Stimulated activated naive CD8-positive, alpha-beta T cell treated with anti-CD3 and anti-CD28 coated beads, Interleukin-15, Interleukin-2, amounts not matched to agents 100 ng/mL and 50 ng/mL, for 24 hours (primary cell): ENCODE measurements at regions not wholly inside any gene's neighbourhood (a gene's known extent, or its start where the extent isn't known, plus 50 kb on each side); places are given as distances from the start of the nearest gene placed in this dataset.
"Not testable (repeated sequence)": the region's sequence is repeated elsewhere in the genome, so short reads cannot be mapped to it uniquely, and the experiment has no call there.

Experiments
- H3K27ac Mint-ChIP-seq: one replicate; pipeline ENCODE4 v1.8.0; 2021; ENCODE audit warnings: mild to moderate bottlenecking, mixed read lengths
- H3K27me3 Mint-ChIP-seq: one replicate; pipeline ENCODE4 v1.8.0; 2021; ENCODE audit warnings: mixed read lengths
- H3K36me3 Mint-ChIP-seq: one replicate; pipeline ENCODE4 v1.8.0; 2021; ENCODE audit warnings: low read depth, mixed read lengths
- H3K4me1 Mint-ChIP-seq: one replicate; pipeline ENCODE4 v1.8.0; 2021; ENCODE audit warnings: low read depth, mixed read lengths
- H3K4me3 Mint-ChIP-seq: one replicate; pipeline ENCODE4 v1.8.0; 2021; ENCODE audit warnings: mild to moderate bottlenecking, mixed read lengths
- H3K9me3 Mint-ChIP-seq: one replicate; pipeline ENCODE4 v1.8.0; 2021; ENCODE audit warnings: mixed read lengths

DNA sequence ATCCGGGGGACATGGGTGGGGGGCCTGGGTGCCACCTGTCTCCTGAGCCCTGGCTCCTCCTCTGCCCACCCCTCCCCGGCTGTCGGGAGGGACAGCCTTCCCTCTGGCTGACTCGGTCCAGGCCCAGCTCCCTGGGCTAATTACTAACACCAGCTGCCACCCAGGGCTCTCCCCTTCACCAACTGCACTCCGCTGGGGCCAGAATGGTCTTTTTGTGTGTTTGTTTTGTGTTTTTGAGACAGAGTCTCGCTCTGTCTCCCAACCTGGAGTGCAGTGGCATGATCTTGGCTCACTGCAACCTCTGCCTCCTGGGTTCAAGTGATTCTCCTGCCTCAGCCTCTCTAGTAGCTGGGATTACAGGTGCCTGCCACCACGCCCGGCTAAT lies 126.9 kb upstream of the SMURF2 start:
- not testable (repeated sequence) for H3K9me3 Mint-ChIP-seq, H3K4me1 Mint-ChIP-seq, H3K27me3 Mint-ChIP-seq, H3K4me3 Mint-ChIP-seq, H3K36me3 Mint-ChIP-seq, H3K27ac Mint-ChIP-seq

DNA sequence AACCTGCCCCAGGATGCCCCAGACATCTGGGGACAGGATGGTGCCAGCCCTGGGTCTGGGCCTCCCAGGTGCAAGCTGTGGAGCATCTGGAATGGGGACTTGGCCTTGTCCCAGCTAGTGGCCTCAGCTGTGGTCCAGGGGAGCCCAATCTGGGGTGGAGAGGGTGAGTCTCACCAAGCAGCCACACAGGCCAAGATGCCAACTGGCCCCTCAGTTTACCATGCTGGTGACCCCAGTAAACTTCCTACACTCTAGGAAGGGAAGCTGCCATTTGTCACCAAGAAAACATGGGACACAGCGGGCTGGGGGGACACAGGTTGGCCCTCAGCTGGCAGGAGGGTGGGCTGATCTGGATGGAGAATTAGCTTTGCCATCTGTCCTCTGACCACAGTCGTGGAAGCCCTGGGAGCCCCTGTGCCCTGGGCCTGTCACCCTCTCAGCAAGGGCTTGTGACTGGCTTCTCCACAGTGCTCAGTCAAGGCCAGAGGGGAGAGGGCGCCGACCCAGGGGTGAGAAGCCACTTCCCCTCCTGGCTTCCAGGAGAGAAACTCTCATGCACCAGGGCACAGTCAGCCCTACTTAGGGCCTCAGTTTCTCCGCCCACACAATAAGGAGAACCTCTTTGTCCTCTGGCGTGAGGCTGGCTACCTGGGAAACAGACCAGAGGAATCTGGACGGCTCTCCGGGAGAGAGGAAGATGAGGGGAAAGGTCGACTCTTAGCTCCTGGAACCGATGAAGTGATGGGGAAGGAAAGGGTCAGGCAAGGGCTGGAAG lies 126.4 kb upstream of the SMURF2 start:
- H3K9me3 Mint-ChIP-seq: no peaks in the 10 kb centered on the region

DNA sequence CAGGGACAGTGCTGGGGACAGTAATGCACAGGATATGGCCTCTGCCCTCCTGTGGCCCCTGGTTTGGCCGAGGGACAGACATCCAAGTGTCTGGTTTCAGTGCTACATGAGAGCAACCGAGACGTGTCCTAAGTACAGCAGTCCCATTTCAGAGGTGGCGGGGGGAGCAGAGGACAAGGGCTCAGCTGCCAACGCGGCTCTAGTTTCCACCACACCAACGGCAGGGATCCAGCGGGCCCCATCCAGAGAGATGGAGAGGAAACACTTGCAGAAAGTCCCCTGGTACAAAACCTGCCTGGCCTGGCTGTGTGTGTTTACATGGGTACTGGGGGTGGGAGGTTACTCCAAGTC lies 125.8 kb upstream of the SMURF2 start:
- H3K9me3 Mint-ChIP-seq: no peaks in the 10 kb centered on the region
- H3K27ac Mint-ChIP-seq: no peak overlapping the region
- H3K4me1 Mint-ChIP-seq: peaks cover 8% of the 10 kb centered on the region
- H3K27me3 Mint-ChIP-seq: no peaks in the 10 kb centered on the region
- H3K4me3 Mint-ChIP-seq: no peak overlapping the region
- H3K36me3 Mint-ChIP-seq: peaks cover 9% of the 10 kb centered on the region

More for the DNA sequence above, 126.4 kb upstream of the SMURF2 start:
- H3K4me1 Mint-ChIP-seq: peaks cover 8% of the 10 kb centered on the region
- H3K27me3 Mint-ChIP-seq: no peaks in the 10 kb centered on the region
- no peak overlapping the region for H3K4me3 Mint-ChIP-seq
- H3K27ac Mint-ChIP-seq: no peak overlapping the region
- peaks cover 9% of the 10 kb centered on the region for H3K36me3 Mint-ChIP-seq

DNA sequence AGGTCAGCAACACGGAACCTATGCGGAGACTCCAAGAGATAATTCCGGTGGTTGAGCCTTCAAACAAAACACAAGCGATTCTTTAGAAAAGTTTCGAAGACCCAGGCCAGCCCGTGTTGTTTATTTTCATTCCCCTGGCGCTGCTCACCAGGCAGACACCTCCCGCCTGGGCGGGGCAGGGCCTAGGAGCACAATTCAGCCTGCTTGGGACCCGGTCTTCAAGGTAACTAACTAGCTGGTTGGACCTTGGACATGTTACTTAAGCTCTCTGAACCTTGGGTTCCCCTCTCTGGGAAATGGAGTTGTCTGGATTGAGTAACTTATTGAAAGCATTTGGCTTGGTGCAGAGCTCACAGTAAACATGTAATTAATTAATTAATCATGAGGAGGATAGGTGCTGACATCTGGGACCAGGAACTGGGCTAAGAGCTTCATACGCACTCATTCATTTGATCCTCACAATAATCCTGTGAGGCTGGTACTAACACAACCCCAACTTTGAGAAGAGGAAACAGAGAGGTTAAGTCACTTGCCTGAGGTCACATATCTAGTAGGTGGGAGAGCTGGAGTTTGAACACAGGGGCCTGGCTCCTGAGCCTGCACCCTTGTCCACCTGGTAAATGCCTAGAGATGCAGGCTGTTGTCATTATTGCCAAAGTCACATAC lies 125.3 kb upstream of the SMURF2 start:
- no peak overlapping the region for H3K4me3 Mint-ChIP-seq
- H3K9me3 Mint-ChIP-seq: no peaks in the 10 kb centered on the region
- H3K4me1 Mint-ChIP-seq: peaks cover 10% of the 10 kb centered on the region
- no peak overlapping the region for H3K27ac Mint-ChIP-seq
- no peaks in the 10 kb centered on the region for H3K27me3 Mint-ChIP-seq
- H3K36me3 Mint-ChIP-seq: peaks cover 9% of the 10 kb centered on the region

GRCh38 chr17:64786337-64786736 lies 124.2 kb upstream of the SMURF2 start:
- Mint-ChIP-seq H3K36me3 (peaks cover 4% of the 10 kb centered on the region), H3K27ac (no peak overlapping the region), H3K4me3 (no peak overlapping the region), H3K27me3 (no peaks in the 10 kb centered on the region), H3K4me1 (peaks cover 17% of the 10 kb centered on the region), H3K9me3 (no peaks in the 10 kb centered on the region)

GRCh38 chr17:64785011-64785421 lies 122.9 kb upstream of the SMURF2 start:
- Mint-ChIP-seq H3K4me1 (peaks cover 21% of the 10 kb centered on the region), H3K36me3 (peaks cover 4% of the 10 kb centered on the region), H3K27ac (no peak overlapping the region), H3K27me3 (no peaks in the 10 kb centered on the region), H3K4me3 (no peak overlapping the region), H3K9me3 (no peaks in the 10 kb centered on the region)

DNA sequence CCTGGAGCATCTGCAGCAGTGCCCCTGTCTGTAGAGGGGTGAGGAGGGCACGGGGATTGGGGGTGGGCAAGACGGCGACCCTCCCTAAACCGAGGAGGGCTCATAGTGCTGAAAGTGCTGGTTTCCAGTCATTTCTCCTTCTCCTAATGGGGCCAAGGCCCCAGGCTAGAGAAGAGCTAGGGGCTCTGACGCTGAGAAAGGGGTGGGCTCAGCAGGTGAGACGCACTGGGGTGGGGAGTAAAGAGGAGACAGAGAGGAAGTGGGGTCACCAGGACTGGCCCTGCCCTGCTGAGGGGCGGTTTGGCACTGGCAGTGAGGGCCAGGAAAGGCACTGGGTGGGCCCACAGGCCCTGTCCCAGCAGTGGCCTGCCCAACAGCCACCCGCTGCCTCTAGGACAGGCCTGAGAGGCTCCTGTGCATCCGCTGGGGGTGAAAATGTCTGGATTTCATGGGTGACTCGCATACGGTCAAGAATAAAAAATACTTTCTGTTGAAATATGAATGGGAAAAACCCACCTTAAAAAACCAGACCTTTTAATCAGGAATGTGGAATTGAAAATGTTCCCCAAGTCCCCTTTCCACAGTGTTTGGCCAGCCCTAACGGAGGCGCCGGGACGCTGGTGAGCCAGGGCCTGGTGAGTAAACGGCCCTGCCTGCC lies 122.4 kb upstream of the SMURF2 start:
- peaks cover 4% of the 10 kb centered on the region for H3K36me3 Mint-ChIP-seq
- H3K4me1 Mint-ChIP-seq: peaks cover 25% of the 10 kb centered on the region
- H3K27ac Mint-ChIP-seq: no peak overlapping the region
- no peak overlapping the region for H3K4me3 Mint-ChIP-seq
- H3K9me3 Mint-ChIP-seq: no peaks in the 10 kb centered on the region
- no peaks in the 10 kb centered on the region for H3K27me3 Mint-ChIP-seq

- peaks cover 28% of the 10 kb centered on the region for H3K4me1 Mint-ChIP-seq
- H3K27me3 Mint-ChIP-seq: no peaks in the 10 kb centered on the region
- no peak overlapping the region for H3K4me3 Mint-ChIP-seq
- no peaks in the 10 kb centered on the region for H3K9me3 Mint-ChIP-seq
- H3K36me3 Mint-ChIP-seq: peaks cover 4% of the 10 kb centered on the region
- H3K27ac Mint-ChIP-seq: no peak overlapping the region
Observed at GRCh38 chr17:64783556-64784352, 121.6 kb upstream of the SMURF2 start.

GRCh38 chr17:64783031-64783461 lies 120.9 kb upstream of the SMURF2 start:
- no peak overlapping the region for H3K4me3 Mint-ChIP-seq
- peak overlapping the region; percentile 72 for H3K27ac Mint-ChIP-seq
- H3K4me1 Mint-ChIP-seq: peaks cover 28% of the 10 kb centered on the region
- peaks cover 4% of the 10 kb centered on the region for H3K36me3 Mint-ChIP-seq
- no peaks in the 10 kb centered on the region for H3K9me3 Mint-ChIP-seq
- peaks cover under 1% of the 10 kb centered on the region for H3K27me3 Mint-ChIP-seq

GRCh38 chr17:64781810-64782555 lies 119.9 kb upstream of the SMURF2 start:
- Mint-ChIP-seq H3K27me3 (peaks cover 10% of the 10 kb centered on the region), H3K9me3 (no peaks in the 10 kb centered on the region), H3K4me1 (peaks cover 38% of the 10 kb centered on the region), H3K27ac (peak overlapping the region; percentile 16), H3K4me3 (peak overlapping the region; percentile 45), H3K36me3 (peaks cover 4% of the 10 kb centered on the region)

DNA sequence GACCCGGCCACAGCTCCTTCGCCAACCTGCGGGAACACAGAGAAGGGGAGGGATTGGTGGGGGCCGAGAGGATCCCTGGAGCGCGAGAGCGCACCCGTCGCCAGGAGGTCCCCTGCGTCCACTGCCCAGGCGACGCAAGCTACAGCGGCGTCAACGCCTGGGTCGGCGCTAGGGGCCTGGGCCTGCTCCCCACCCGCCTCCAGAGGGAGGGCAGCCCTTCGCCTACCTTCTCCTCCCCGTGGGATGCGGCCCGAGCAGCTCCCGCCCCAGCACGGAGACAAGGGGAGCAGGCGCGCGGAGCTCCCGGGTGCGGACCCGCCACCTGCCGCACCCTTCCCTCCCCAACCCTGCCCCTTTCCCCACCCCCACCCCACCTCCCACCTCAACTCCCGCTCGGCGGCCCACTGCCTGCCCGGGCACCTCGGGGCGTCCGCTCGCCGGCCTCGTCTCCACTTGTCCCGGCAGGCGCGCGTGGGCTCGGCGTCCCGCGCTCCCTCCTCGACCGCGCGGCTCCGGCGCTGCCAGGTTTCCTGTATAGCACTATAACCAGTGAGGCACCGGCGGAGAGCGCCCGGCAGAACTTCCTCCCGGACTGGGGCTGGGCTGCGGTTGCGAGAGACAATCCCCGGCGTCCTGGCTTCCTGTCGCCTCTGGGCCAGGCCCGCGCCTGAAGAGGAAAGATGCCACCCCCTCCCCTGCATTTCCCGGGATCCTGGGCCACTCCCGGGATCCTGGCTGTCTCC lies 119.1 kb upstream of the SMURF2 start:
- peak overlapping the region; percentile 68 for H3K4me3 Mint-ChIP-seq
- no peaks in the 10 kb centered on the region for H3K9me3 Mint-ChIP-seq
- H3K4me1 Mint-ChIP-seq: peaks cover 42% of the 10 kb centered on the region
- peaks cover under 1% of the 10 kb centered on the region for H3K36me3 Mint-ChIP-seq
- H3K27ac Mint-ChIP-seq: no peak overlapping the region
- H3K27me3 Mint-ChIP-seq: peaks cover 10% of the 10 kb centered on the region

DNA sequence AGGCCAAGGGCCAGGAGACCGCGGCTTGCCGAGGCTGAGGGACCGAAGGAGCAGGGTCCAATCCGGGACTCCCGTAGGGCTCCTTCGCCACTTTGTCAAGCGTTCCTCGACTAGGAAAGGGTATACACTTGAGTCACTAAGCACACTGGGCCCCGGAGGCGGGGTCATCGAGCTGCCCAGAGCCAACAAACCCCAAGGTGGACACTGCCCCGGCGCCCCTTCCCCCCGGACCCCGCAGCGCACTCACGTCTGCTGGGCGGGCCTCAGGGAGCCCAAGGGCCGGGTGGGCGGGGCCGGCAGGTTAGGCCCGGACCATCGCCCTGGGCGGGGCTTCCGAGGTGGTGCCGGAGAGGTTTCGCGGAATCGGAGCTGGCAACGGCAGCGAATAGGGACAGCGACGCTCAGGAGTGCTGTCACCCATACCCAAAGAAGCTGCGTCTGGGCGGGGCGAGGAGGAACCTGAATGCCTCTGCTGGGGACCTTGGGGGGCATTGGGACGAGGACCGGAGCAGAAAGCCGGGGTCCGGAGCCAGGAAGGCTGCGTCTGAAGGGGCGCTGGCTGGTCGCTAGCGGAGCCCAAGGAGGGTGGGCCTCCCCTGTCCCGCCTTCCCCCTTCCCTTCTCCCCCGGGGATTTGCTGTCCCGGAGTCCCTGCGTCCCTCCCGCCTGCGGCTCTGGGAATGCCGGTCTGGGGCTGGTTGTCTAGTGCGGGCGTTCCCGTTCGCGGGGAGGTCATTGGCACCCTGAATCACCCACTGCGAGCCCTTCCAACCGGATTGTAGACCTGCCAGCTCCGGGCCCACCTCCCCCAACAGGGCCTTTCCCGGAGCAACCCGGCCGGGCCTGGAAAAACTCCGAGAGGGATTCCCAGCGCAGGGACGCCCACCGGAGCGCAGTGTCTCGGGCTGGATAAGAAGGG lies 118.2 kb upstream of the SMURF2 start:
- Mint-ChIP-seq H3K27ac (no peak overlapping the region), H3K4me3 (peak overlapping the region; percentile 68), H3K4me1 (peaks cover 42% of the 10 kb centered on the region), H3K27me3 (peaks cover 10% of the 10 kb centered on the region), H3K9me3 (no peaks in the 10 kb centered on the region), H3K36me3 (no peaks in the 10 kb centered on the region)
